Sigmoid colon (tissue), 6 donors: ENCODE measurements at regions not wholly inside any gene's neighbourhood (a gene's known extent, or its start where the extent isn't known, plus 50 kb on each side); places are given as distances from the start of the nearest gene placed in this dataset.

ENCODE experiments used
- DNase-seq: peaks from one replicate; pipeline ENCODE4 v3.0.0-alpha.2; 2019
- H3K27ac ChIP-seq, 4 donors: fragments of 200-600 bp; sonication (generic); one replicate each; pipeline ENCODE4 v1.5.1; 2016 to 2019; ENCODE audit warnings: mild to moderate bottlenecking in 1 of 4
- H3K27me3 ChIP-seq, 3 donors: fragments of 200-600 bp; sonication (generic); one replicate each; pipeline ENCODE4 v1.5.1; 2019; ENCODE audit warnings: mild to moderate bottlenecking in 1 of 3
- H3K36me3 ChIP-seq, 4 donors: fragments of 200-600 bp; sonication (generic); one replicate each; pipeline ENCODE4 v1.5.1; 2016 to 2019
- H3K4me1 ChIP-seq, 4 donors: fragments of 200-600 bp; sonication (generic); one replicate each; pipeline ENCODE4 v1.5.1; 2017 to 2019
- H3K4me3 ChIP-seq, 4 donors: fragments of 200-600 bp; sonication (generic); one replicate each; pipeline ENCODE4 v1.5.1; 2017 to 2019; ENCODE audit warnings: mild to moderate bottlenecking in 2 of 4, moderate library complexity in 1 of 4
- H3K9me3 ChIP-seq, 4 donors: fragments of 200-600 bp in 3 of 4; sonication (generic) in 3 of 4; one replicate each; pipeline versions ENCODE4 v1.5.1 to v1.6.1; 2013 to 2019
- CTCF ChIP-seq, 4 experiments: fragments of 450-650 bp in 3 of 4; fragments of 200-600 bp in 1 of 4; IDR thresholded peaks; one replicate each; pipeline ENCODE4 v1.5.1; 2016 to 2019; ENCODE audit warnings: antibody characterized with exemption in 4 of 4, mild to moderate bottlenecking in 3 of 4, moderate library complexity in 2 of 4
- EP300 ChIP-seq, 4 donors: sonication (generic); formaldehyde crosslinking; IDR thresholded peaks; one replicate each; pipeline ENCODE4 v1.6.1; 2017; ENCODE audit warnings: antibody characterized with exemption in 4 of 4
- POLR2A ChIP-seq, 2 donors: fragments of 450-650 bp; IDR thresholded peaks; one replicate each; pipeline ENCODE4 v1.6.1; 2016; ENCODE audit warnings: antibody characterized with exemption in 2 of 2, mild to moderate bottlenecking in 2 of 2, moderate library complexity in 2 of 2
- POLR2AphosphoS5 ChIP-seq, 4 donors: sonication (generic); formaldehyde crosslinking; IDR thresholded peaks; one replicate each; pipeline ENCODE4 v1.6.1; 2017; ENCODE audit warnings: antibody characterized with exemption in 4 of 4
- WGBS, 2 donors: extraction: QIAGEN DNeasy Blood & Tissue Kit; methylation state at CpG; one replicate each; pipeline ENCODE4 v1.1.7; 2013; 5-methylcytosine and 5-hydroxymethylcytosine counted together
- intact Hi-C: fragments of 100-400 bp; cut with DNase I; formaldehyde crosslinking; loops from one replicate; pipeline ENCODE4 v1.15.1; 2023
- donor health status: healthy with polysubstance abuse.
- donor health status: healthy.

GRCh38 chr11:38968951-38969350 is 2370.9 kb upstream of the RAG2 start:
- no peaks in the 10 kb centered on the region for H3K36me3 ChIP-seq
- H3K27me3 ChIP-seq, result no peaks in the 10 kb centered on the region
- no peaks in the 10 kb centered on the region for H3K9me3 ChIP-seq
- H3K4me3 ChIP-seq, result no peak overlapping the region
- intact Hi-C loops, result no loop called here
- H3K4me1 ChIP-seq, result no peaks in the 10 kb centered on the region
- DNase-seq, result no peak
- WGBS, 2 donors, result 0% methylated on average over 1 of the region's 1 CpG
- TF ChIP-seq EP300 (IDR thresholded peaks at IDR 0.05) (no peak), CTCF (IDR thresholded peaks at IDR 0.05) (no peak), POLR2AphosphoS5 (IDR thresholded peaks at IDR 0.05) (no peak), POLR2A (IDR thresholded peaks at IDR 0.05) (no peak)
- H3K27ac ChIP-seq, result no peak overlapping the region

- Histone ChIP-seq H3K4me1 (no peaks in the 10 kb centered on the region), H3K4me3 (no peak overlapping the region), H3K27me3 (no peaks in the 10 kb centered on the region), H3K27ac (no peak overlapping the region), H3K36me3 (no peaks in the 10 kb centered on the region), H3K9me3 (no peaks in the 10 kb centered on the region)
- no peak for DNase-seq
- WGBS, 2 donors, result 82% methylated on average over 4 of the region's 4 CpGs
- TF ChIP-seq POLR2AphosphoS5 (IDR thresholded peaks at IDR 0.05), result no peak
- no peak for TF ChIP-seq POLR2A (IDR thresholded peaks at IDR 0.05)
- TF ChIP-seq EP300 (IDR thresholded peaks at IDR 0.05), result no peak
- TF ChIP-seq CTCF (IDR thresholded peaks at IDR 0.05), result no peak
- intact Hi-C loops, result no loop called here
Observed at GRCh38 chr11:38952698-38953097, 2354.7 kb upstream of the RAG2 start.

GRCh38 chr11:38950867-38951266 is 2352.8 kb upstream of the RAG2 start:
- H3K9me3 ChIP-seq, result no peaks in the 10 kb centered on the region
- WGBS, 2 donors, result 57 to 81% methylated on average over 1 of the region's 1 CpG
- intact Hi-C loops, result no loop called here
- H3K27me3 ChIP-seq, result no peaks in the 10 kb centered on the region
- H3K4me1 ChIP-seq, result no peaks in the 10 kb centered on the region
- H3K4me3 ChIP-seq, result no peak overlapping the region
- no peaks in the 10 kb centered on the region for H3K36me3 ChIP-seq
- TF ChIP-seq POLR2AphosphoS5 (IDR thresholded peaks at IDR 0.05) (no peak), CTCF (IDR thresholded peaks at IDR 0.05) (no peak), EP300 (IDR thresholded peaks at IDR 0.05) (no peak), POLR2A (IDR thresholded peaks at IDR 0.05) (no peak)
- no peak overlapping the region for H3K27ac ChIP-seq
- DNase-seq, result no peak

GRCh38 chr11:38948392-38948791 is 2350.4 kb upstream of the RAG2 start:
- Histone ChIP-seq H3K36me3 (no peaks in the 10 kb centered on the region), H3K9me3 (no peaks in the 10 kb centered on the region), H3K4me3 (no peak overlapping the region), H3K27ac (no peak overlapping the region), H3K4me1 (no peaks in the 10 kb centered on the region), H3K27me3 (no peaks in the 10 kb centered on the region)
- DNase-seq, result no peak
- TF ChIP-seq POLR2A (IDR thresholded peaks at IDR 0.05), result no peak
- TF ChIP-seq POLR2AphosphoS5 (IDR thresholded peaks at IDR 0.05), result no peak
- TF ChIP-seq CTCF (IDR thresholded peaks at IDR 0.05), result no peak
- no peak for TF ChIP-seq EP300 (IDR thresholded peaks at IDR 0.05)
- 73 to 76% methylated on average over 1 of the region's 1 CpG for WGBS, 2 donors
- intact Hi-C loops, result no loop called here

- no peak for DNase-seq
- Histone ChIP-seq H3K36me3 (no peaks in the 10 kb centered on the region), H3K4me1 (no peaks in the 10 kb centered on the region), H3K27me3 (no peaks in the 10 kb centered on the region), H3K4me3 (no peak overlapping the region), H3K27ac (no peak overlapping the region), H3K9me3 (peaks cover 0 to 4% (median 0%) of the 10 kb centered on the region in 4 donors)
- TF ChIP-seq POLR2AphosphoS5 (IDR thresholded peaks at IDR 0.05) (no peak), CTCF (IDR thresholded peaks at IDR 0.05) (no peak), EP300 (IDR thresholded peaks at IDR 0.05) (no peak), POLR2A (IDR thresholded peaks at IDR 0.05) (no peak)
- intact Hi-C loops, result no loop called here
- WGBS, 2 donors, result 31 to 62% methylated on average over 2 of the region's 2 CpGs
Observed at GRCh38 chr11:38937709-38938108, 2339.7 kb upstream of the RAG2 start.
